SH-SY5Y (cell line): ENCODE measurements at regions not wholly inside any gene's neighbourhood (a gene's known extent, or its start where the extent isn't known, plus 50 kb on each side); places are given as distances from the start of the nearest gene placed in this dataset.

Source experiments
- GATA2 ChIP-seq: IDR thresholded peaks from 2 replicates; pipeline ENCODE4 v1.6.1; 2011; ENCODE audit warnings: mild to moderate bottlenecking, low read depth, low read length
- GATA3 ChIP-seq: IDR thresholded peaks from 2 replicates; pipeline ENCODE4 v1.6.1; 2011; ENCODE audit warnings: low read depth, mild to moderate bottlenecking, low read length, moderate library complexity

DNA sequence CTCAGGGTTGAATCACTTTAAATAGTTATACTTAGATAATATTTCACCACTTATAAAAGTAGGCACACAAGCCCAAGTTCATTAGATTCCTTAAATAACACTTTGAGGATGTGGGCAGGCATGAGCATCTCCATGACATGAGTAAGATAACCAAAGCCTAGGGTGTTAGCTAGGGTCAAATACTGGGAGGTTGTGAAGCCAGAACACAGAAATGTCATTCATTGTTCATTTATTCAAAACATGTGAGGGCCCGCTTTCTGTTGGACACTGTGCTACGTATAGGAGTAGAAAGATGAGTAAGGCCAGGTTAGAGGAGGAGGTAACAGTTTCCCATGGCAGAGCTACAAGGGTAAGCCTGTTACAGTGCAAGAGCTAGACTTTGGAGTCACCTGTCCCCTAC is 93.5 kb upstream of the NEDD4L start:
- TF ChIP-seq GATA2 (no peak), GATA3 (no peak)
